Glutamatergic neuron (in vitro differentiated cells): ENCODE measurements at regions not wholly inside any gene's neighbourhood (a gene's known extent, or its start where the extent isn't known, plus 50 kb on each side); places are given as distances from the start of the nearest gene placed in this dataset.

Experiments
- DNase-seq: peaks from one replicate; pipeline ENCODE4 v3.0.0; 2022
- H3K27ac Mint-ChIP-seq: one replicate; pipeline ENCODE4 v1.8.0; 2020; ENCODE audit warnings: mild to moderate bottlenecking, mixed read lengths, inconsistent platforms; ENCODE audit not compliant: unreplicated experiment
- H3K27me3 Mint-ChIP-seq: one replicate; pipeline ENCODE4 v1.8.0; 2020; ENCODE audit warnings: mild to moderate bottlenecking, moderate library complexity, mixed read lengths, inconsistent platforms; ENCODE audit not compliant: unreplicated experiment
- H3K36me3 Mint-ChIP-seq: one replicate; pipeline ENCODE4 v1.8.0; 2020; ENCODE audit warnings: mild to moderate bottlenecking, mixed read lengths, inconsistent platforms; ENCODE audit not compliant: unreplicated experiment
- H3K4me1 Mint-ChIP-seq: one replicate; pipeline ENCODE4 v1.8.0; 2020; ENCODE audit warnings: mild to moderate bottlenecking, low read depth, mixed read lengths, inconsistent platforms; ENCODE audit not compliant: unreplicated experiment
- H3K4me3 Mint-ChIP-seq: one replicate; pipeline ENCODE4 v1.8.0; 2020; ENCODE audit warnings: mild to moderate bottlenecking, mixed read lengths, inconsistent platforms; ENCODE audit not compliant: unreplicated experiment
- H3K9me3 Mint-ChIP-seq: one replicate; pipeline ENCODE4 v1.8.0; 2020; ENCODE audit warnings: mild to moderate bottlenecking, moderate library complexity, mixed read lengths, inconsistent platforms; ENCODE audit not compliant: unreplicated experiment
- CTCF ChIP-seq: fragments of 200-600 bp; sonication (generic); IDR thresholded peaks from one replicate; pipeline ENCODE4 v1.5.0; 2021; ENCODE audit not compliant: partially characterized antibody, unreplicated experiment

GRCh38 chr7:7077945-7078344 lies 104.4 kb upstream of the C1GALT1 start:
- no peak overlapping the region for H3K27ac Mint-ChIP-seq
- no peaks in the 10 kb centered on the region for H3K27me3 Mint-ChIP-seq
- no peaks in the 10 kb centered on the region for H3K4me1 Mint-ChIP-seq
- no peak for DNase-seq
- TF ChIP-seq CTCF: no peak
- no peak overlapping the region for H3K4me3 Mint-ChIP-seq
- H3K36me3 Mint-ChIP-seq: peaks cover 3% of the 10 kb centered on the region
- H3K9me3 Mint-ChIP-seq: no peaks in the 10 kb centered on the region

- Mint-ChIP-seq H3K4me3 (no peak overlapping the region), H3K27ac (no peak overlapping the region), H3K9me3 (no peaks in the 10 kb centered on the region), H3K27me3 (no peaks in the 10 kb centered on the region), H3K36me3 (peaks cover under 1% of the 10 kb centered on the region), H3K4me1 (no peaks in the 10 kb centered on the region)
- no peak for TF ChIP-seq CTCF
- DNase-seq: no peak
Observed at GRCh38 chr7:7080802-7081201, 101.5 kb upstream of the C1GALT1 start.

GRCh38 chr7:7090460-7090859 lies 91.9 kb upstream of the C1GALT1 start:
- TF ChIP-seq CTCF: no peak
- H3K27ac Mint-ChIP-seq: no peak overlapping the region
- no peak overlapping the region for H3K4me3 Mint-ChIP-seq
- no peaks in the 10 kb centered on the region for H3K27me3 Mint-ChIP-seq
- peaks cover 2% of the 10 kb centered on the region for H3K9me3 Mint-ChIP-seq
- DNase-seq: no peak
- H3K36me3 Mint-ChIP-seq: peaks cover 19% of the 10 kb centered on the region
- H3K4me1 Mint-ChIP-seq: no peaks in the 10 kb centered on the region

- no peak overlapping the region for H3K27ac Mint-ChIP-seq
- TF ChIP-seq CTCF: no peak
- no peak for DNase-seq
- H3K9me3 Mint-ChIP-seq: no peaks in the 10 kb centered on the region
- H3K4me3 Mint-ChIP-seq: no peak overlapping the region
- H3K36me3 Mint-ChIP-seq: no peaks in the 10 kb centered on the region
- H3K27me3 Mint-ChIP-seq: peaks cover 4% of the 10 kb centered on the region
- peaks cover 20% of the 10 kb centered on the region for H3K4me1 Mint-ChIP-seq
Observed at GRCh38 chr7:7098280-7098818, 84.0 kb upstream of the C1GALT1 start.

- H3K36me3 Mint-ChIP-seq: no peaks in the 10 kb centered on the region
- H3K27me3 Mint-ChIP-seq: peaks cover 4% of the 10 kb centered on the region
- no peak for TF ChIP-seq CTCF
- H3K9me3 Mint-ChIP-seq: no peaks in the 10 kb centered on the region
- peaks cover 20% of the 10 kb centered on the region for H3K4me1 Mint-ChIP-seq
- peak overlapping the region; percentile 33 for H3K4me3 Mint-ChIP-seq
- peak; percentile 79 for DNase-seq
- peak overlapping the region; percentile 80 for H3K27ac Mint-ChIP-seq
Observed at GRCh38 chr7:7099584-7100014, 82.7 kb upstream of the C1GALT1 start.
